ENCODE measurements at regions not wholly inside any gene's neighbourhood (a gene's known extent, or its start where the extent isn't known, plus 50 kb on each side); places are given as distances from the start of the nearest gene placed in this dataset.

DNA sequence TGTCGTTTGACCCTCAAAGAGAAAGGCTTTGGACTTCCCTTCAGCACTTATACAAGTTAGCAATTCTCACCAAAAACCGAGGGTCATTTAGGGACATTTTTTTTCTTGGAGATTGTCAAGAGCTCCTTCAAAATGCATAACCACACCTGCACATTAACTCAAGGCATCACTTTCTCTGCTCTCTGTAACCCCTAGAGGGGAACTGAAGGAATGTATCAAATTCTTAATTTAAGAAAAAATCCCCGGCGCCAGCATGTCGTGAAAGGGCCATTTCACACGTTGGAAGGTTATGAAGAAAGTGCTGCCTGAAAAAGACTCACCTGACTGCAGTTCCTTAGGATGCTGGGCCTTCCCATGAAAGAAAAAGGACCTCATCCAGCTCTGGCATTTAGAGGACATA lies 131.6 kb upstream of the ZC3H12A start:
- no peak for DNase-seq
- no peaks in the 10 kb centered on the region for H3K4me1 ChIP-seq
- intact Hi-C loops (cut with DNase I), result no loop called here
- 32 to 53% methylated on average over 6 of the region's 6 CpGs for WGBS, 2 donors
- no peak for TF ChIP-seq CTCF (IDR thresholded peaks at IDR 0.05)
- no peak for TF ChIP-seq POLR2AphosphoS5 (IDR thresholded peaks at IDR 0.05)
- TF ChIP-seq POLR2A (IDR thresholded peaks at IDR 0.05), result no peak
- TF ChIP-seq EP300 (IDR thresholded peaks at IDR 0.05), result no peak
- no peaks in the 10 kb centered on the region for H3K27me3 ChIP-seq
- H3K36me3 ChIP-seq, result no peaks in the 10 kb centered on the region
- no peak overlapping the region for H3K4me3 ChIP-seq
- no peaks in the 10 kb centered on the region for H3K9me3 ChIP-seq
- H3K27ac ChIP-seq, result no peak overlapping the region

DNA sequence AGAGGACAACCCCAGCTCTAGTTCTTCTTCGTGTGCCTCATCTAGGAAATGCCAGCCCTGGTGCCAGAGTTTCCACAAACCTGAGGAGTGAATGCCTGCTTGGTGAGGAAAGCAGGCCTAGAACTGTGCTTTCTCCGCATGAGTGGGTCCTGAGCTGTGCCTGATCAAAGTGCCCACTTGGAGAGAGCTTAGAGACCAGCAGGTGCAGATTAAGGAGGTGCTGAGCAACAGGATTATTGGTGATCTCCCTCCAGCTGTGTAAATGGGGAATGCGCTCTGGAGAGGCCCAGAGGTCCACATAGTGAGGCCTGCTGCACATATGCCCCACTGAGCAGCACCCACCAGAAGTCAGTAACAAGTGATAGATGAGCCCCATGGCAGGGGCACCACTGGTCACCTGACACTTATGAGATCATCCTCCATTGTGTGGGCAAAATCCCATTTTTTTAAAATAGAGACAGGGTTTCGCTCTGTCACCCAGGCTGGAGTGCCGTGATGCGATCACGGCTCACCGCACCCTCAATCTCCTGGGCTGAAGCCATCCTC lies 127.2 kb upstream of the ZC3H12A start:
- no peaks in the 10 kb centered on the region for H3K9me3 ChIP-seq
- no peak overlapping the region for H3K27ac ChIP-seq
- no peaks in the 10 kb centered on the region for H3K27me3 ChIP-seq
- no peaks in the 10 kb centered on the region for H3K36me3 ChIP-seq
- no peaks in the 10 kb centered on the region for H3K4me1 ChIP-seq
- no peak overlapping the region for H3K4me3 ChIP-seq
- TF ChIP-seq POLR2A (IDR thresholded peaks at IDR 0.05) (no peak), EP300 (IDR thresholded peaks at IDR 0.05) (no peak), CTCF (IDR thresholded peaks at IDR 0.05) (no peak), POLR2AphosphoS5 (IDR thresholded peaks at IDR 0.05) (no peak)
- WGBS, 2 donors, result 85 to 91% methylated on average over 8 of the region's 8 CpGs
- intact Hi-C loops (cut with DNase I), result no loop called here
- no peak for DNase-seq

GRCh38 chr1:37353871-37354270 lies 120.5 kb upstream of the ZC3H12A start:
- Histone ChIP-seq H3K4me1 (no peaks in the 10 kb centered on the region), H3K9me3 (no peaks in the 10 kb centered on the region), H3K27ac (no peak overlapping the region), H3K36me3 (no peaks in the 10 kb centered on the region), H3K4me3 (no peak overlapping the region), H3K27me3 (peaks cover 0 to 14% (median 2%) of the 10 kb centered on the region in 3 donors)
- TF ChIP-seq CTCF (IDR thresholded peaks at IDR 0.05) (no peak), POLR2AphosphoS5 (IDR thresholded peaks at IDR 0.05) (no peak), POLR2A (IDR thresholded peaks at IDR 0.05) (no peak), EP300 (IDR thresholded peaks at IDR 0.05) (no peak)
- intact Hi-C loops (cut with DNase I), result no loop called here
- DNase-seq, result no peak
- WGBS, 2 donors, result 33 to 55% methylated on average over 6 of the region's 6 CpGs

DNA sequence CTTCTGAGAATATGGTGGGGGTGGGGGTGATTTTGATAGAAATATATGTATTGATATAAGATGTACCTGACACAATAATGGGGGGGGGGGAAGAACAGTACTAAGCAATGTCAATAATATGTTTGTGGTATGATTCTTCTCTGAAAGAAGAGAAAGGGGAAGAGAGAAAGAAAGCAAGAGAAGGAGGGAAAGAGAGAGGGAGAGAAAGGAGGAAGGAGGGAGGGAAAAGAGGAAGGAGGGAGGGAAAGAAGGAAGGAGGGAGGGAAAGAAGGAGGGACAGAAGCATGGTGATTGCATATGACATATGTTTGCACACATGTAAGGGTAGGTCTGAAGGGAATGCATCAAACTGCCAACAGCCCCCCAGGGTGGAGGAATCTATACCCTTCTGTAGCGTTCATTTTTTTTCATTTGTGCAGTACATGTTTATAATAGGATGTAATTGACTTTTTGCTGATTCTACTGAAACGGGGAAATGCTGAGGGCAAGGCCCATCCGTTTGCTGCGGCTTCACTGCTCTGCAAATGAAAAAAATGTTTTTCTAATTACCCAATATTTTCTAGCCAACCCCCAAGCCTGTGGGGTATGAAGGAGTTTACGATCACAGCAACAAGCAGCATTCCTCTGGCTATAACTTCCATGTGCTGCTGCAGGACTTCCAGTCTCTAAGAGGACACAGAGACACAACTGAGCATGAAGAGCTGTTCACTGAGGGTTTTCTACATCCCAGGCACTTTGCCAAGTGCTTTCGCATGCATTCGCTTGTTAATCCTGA lies 119.3 kb upstream of the ZC3H12A start:
- intact Hi-C loops (cut with DNase I), result no loop called here
- DNase-seq, result no peak
- no peak overlapping the region for H3K4me3 ChIP-seq
- H3K4me1 ChIP-seq, result no peaks in the 10 kb centered on the region
- TF ChIP-seq EP300 (IDR thresholded peaks at IDR 0.05) (no peak), CTCF (IDR thresholded peaks at IDR 0.05) (no peak)
- H3K27me3 ChIP-seq, result peaks cover 0 to 15% (median 5%) of the 10 kb centered on the region in 3 donors
- H3K36me3 ChIP-seq, result no peaks in the 10 kb centered on the region
- 69 to 81% methylated on average over 7 of the region's 7 CpGs for WGBS, 2 donors
- no peaks in the 10 kb centered on the region for H3K9me3 ChIP-seq
- no peak overlapping the region for H3K27ac ChIP-seq

Measured in sigmoid colon (tissue), 6 donors.